ENCODE measurements at regions not wholly inside any gene's neighbourhood (a gene's known extent, or its start where the extent isn't known, plus 50 kb on each side); places are given as distances from the start of the nearest gene placed in this dataset.
"Not testable (repeated sequence)": the region's sequence is repeated elsewhere in the genome, so short reads cannot be mapped to it uniquely, and the experiment has no call there.

DNA sequence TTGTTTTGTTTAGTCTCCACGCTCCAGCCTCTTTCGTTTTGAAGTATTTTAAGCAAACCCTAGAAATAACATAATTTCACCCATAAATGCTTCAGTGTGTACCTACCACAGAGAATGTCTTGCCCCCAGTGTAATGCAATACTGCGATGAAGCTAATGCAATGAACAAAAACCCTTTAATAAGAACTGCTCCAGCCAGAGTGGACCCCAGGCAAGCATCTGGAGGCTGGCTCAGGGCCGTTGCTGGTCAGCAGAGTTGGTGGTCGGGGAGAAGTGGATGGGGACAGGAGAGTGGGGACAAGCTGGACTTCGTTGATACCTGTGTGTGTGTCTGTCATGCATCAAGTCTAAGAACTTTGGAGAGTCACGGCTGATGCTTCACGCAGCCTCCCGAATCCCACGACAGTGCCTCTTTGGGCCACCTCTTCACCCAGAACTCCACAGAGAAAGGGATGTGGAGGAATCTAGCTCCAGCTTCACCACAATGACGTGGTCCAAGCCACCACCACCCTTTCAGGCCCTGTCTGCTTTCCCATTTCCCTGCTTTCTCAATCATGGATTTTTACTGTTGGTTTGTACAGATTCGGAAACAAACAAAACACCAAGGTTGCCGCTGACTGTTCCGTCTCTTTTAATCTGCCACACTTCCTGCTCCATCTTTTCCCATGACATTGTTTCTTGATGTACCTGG, 108.6 kb upstream of the ERRFI1 start:
- H3K4me3 Mint-ChIP-seq, result no peak overlapping the region
- peaks cover 6 to 20% (median 14%) of the 10 kb centered on the region in 3 donors for H3K27me3 Mint-ChIP-seq (ENCODE audit: low read depth in 3 of 3)
- peak overlapping the region in 2 of 6 donors; percentile 14 to 49 for H3K27ac Mint-ChIP-seq
- DNase-seq, result no peak
- H3K4me1 Mint-ChIP-seq, result peaks cover 0 to 5% of the 10 kb centered on the region in 2 donors
- H3K36me3 Mint-ChIP-seq, result peaks cover 0 to 6% (median 0%) of the 10 kb centered on the region in 3 donors
- no peaks in the 10 kb centered on the region for H3K9me3 Mint-ChIP-seq

DNA sequence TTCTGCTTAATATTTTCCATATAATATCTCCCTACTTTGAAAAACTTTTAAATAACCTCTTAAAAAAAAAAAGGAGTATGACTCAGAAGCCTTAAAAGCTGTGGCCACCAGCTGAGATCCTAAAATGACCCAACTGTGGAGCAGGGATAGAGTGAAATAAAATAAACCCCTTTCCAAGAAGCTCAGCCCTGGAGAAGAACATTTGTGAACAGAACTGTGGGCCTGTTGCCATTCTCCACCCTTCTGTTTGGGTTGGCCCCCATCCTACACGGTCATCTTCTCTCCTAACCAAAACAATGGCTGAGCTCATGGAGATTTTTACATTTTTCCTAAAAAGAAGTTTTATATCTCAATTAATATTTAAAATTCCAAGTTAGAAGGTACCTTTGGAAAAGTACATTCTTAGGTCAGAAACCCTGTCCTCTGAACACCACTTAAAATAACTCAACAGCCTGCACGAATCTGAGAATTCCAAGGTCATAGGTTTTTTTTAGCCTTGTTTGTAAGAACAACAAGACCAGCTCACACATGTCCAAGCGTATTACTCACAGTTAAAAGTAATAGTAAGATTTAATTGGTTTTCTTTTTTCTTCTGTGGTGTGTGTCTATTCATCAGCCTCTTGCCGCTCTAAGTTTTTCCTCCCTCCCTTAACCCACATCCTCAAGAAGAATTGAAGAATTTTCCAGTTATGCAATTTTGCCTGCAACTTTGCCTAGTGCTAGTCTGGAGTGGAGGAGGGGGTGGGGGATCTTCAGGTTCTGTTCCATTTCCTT, 107.7 kb upstream of the ERRFI1 start:
- peaks cover 8 to 20% (median 14%) of the 10 kb centered on the region in 3 donors for H3K27me3 Mint-ChIP-seq (ENCODE audit: low read depth in 3 of 3)
- peaks cover 0 to 5% of the 10 kb centered on the region in 2 donors for H3K4me1 Mint-ChIP-seq
- H3K27ac Mint-ChIP-seq, result no peak overlapping the region
- no peaks in the 10 kb centered on the region for H3K9me3 Mint-ChIP-seq
- no peak overlapping the region for H3K4me3 Mint-ChIP-seq
- peaks cover 0 to 6% (median 0%) of the 10 kb centered on the region in 3 donors for H3K36me3 Mint-ChIP-seq
- no peak for DNase-seq

- Mint-ChIP-seq H3K4me1 (peaks cover 0 to 5% of the 10 kb centered on the region in 2 donors), H3K27ac (peak overlapping the region in 1 of 6 donors; percentile 53), H3K36me3 (peaks cover 0 to 6% (median 0%) of the 10 kb centered on the region in 3 donors), H3K4me3 (no peak overlapping the region), H3K27me3 (ENCODE audit: low read depth in 3 of 3) (peaks cover 6 to 17% (median 14%) of the 10 kb centered on the region in 3 donors), H3K9me3 (no peaks in the 10 kb centered on the region)
- DNase-seq, result no peak
Measured at GRCh38 chr1:8133190-8133589, 107.1 kb upstream of the ERRFI1 start.

GRCh38 chr1:8127171-8127641, 101.1 kb upstream of the ERRFI1 start:
- peaks cover 0 to 6% (median 4%) of the 10 kb centered on the region in 3 donors for H3K36me3 Mint-ChIP-seq
- peaks cover 3% of the 10 kb centered on the region in 2 donors for H3K4me1 Mint-ChIP-seq
- DNase-seq, result no peak
- peaks cover 0 to 4% (median 0%) of the 10 kb centered on the region in 6 donors for H3K9me3 Mint-ChIP-seq
- H3K27ac Mint-ChIP-seq, result peak overlapping the region in 2 of 6 donors; percentile 13 to 18
- H3K27me3 Mint-ChIP-seq (ENCODE audit: low read depth in 3 of 3), result peaks cover 3 to 6% (median 4%) of the 10 kb centered on the region in 3 donors
- no peak overlapping the region for H3K4me3 Mint-ChIP-seq

DNA sequence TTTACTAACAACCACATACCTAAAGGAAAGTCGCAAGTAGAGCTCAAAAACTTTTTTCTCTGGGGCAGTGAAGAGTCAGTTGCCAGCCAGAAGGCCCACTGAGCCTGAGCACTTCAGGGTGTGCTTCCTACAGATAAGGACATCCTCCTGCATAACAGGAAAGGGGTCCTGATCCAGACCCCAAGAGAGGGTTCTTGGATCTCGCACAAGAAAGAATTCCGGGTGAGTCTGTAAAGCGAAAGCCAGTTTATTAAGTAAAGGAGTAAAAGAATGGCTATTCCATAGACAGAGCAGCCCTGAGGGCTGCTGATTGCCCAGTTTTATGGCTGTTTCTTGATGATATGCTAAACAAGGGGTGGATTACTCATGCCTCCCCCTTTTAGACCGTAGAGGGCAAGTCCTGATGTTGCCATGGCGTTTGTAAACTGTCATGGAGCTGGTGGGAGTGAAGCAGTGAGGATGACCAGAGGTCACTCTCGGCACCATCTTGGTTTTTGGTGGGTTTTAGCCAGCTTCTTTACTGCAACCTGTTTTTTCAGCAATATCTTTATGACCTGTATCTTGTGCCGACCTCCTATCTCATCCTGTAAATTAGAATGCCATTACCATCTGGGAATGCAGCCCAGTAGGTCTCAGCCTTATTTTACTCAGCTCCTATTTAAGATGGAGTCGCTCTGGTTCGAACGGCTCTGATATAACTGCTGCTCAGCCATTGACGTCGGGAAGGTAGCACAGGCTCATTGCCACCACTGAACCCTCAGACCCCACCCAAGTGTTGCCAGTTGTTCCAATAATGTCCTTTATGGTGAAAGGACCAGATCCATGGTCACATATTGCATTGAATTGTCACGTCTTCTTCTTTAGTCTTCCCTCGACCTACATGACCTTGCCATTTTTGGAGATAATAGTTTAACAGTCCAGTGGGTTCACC, 96.6 kb upstream of the ERRFI1 start:
- Mint-ChIP-seq H3K4me1 (peaks cover 20 to 22% of the 10 kb centered on the region in 2 donors), H3K9me3 (peaks cover 0 to 4% (median 0%) of the 10 kb centered on the region in 6 donors), H3K4me3 (no peak overlapping the region), H3K27ac (peak overlapping the region in 3 of 6 donors; percentile 14 to 80 (median 25)), H3K36me3 (peaks cover 0 to 10% (median 4%) of the 10 kb centered on the region in 3 donors), H3K27me3 (ENCODE audit: low read depth in 3 of 3) (peaks cover 1 to 9% (median 8%) of the 10 kb centered on the region in 3 donors)
- DNase-seq, result no peak

DNA sequence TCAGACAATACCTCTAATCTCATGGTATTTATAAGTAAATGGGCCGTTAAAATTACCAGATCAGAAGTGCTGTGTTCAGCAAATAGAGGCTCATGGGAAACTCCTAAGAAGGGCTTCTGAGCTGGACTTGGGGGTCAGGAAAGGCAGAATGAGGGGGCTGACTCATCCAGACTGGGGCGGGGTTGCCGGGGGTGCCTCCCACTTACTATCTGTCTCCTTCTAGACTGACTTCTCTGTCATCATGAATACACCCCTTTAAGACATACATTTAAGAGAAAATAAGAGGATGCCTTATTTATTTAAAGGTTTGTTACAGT, 96.0 kb upstream of the ERRFI1 start:
- H3K27ac Mint-ChIP-seq, result peak overlapping the region in 2 of 6 donors; percentile 25 to 80
- H3K27me3 Mint-ChIP-seq (ENCODE audit: low read depth in 3 of 3), result peaks cover 1 to 9% (median 8%) of the 10 kb centered on the region in 3 donors
- peak overlapping the region in 2 of 5 donors; percentile 21 to 23 for H3K4me3 Mint-ChIP-seq
- peaks cover 0 to 10% (median 4%) of the 10 kb centered on the region in 3 donors for H3K36me3 Mint-ChIP-seq
- DNase-seq, result no peak
- peaks cover 0 to 4% (median 0%) of the 10 kb centered on the region in 6 donors for H3K9me3 Mint-ChIP-seq
- H3K4me1 Mint-ChIP-seq, result peaks cover 18 to 22% of the 10 kb centered on the region in 2 donors

GRCh38 chr1:8121261-8122159, 95.4 kb upstream of the ERRFI1 start:
- peaks cover 18 to 22% of the 10 kb centered on the region in 2 donors for H3K4me1 Mint-ChIP-seq
- peak overlapping the region in 4 of 5 donors; percentile 18 to 59 (median 54) for H3K4me3 Mint-ChIP-seq
- H3K36me3 Mint-ChIP-seq, result peaks cover 0 to 10% (median 4%) of the 10 kb centered on the region in 3 donors
- H3K27ac Mint-ChIP-seq, result peak overlapping the region in 4 of 6 donors; percentile 31 to 80 (median 34)
- peaks cover 0 to 4% (median 0%) of the 10 kb centered on the region in 6 donors for H3K9me3 Mint-ChIP-seq
- peaks cover 1 to 9% (median 8%) of the 10 kb centered on the region in 3 donors for H3K27me3 Mint-ChIP-seq (ENCODE audit: low read depth in 3 of 3)
- no peak for DNase-seq

GRCh38 chr1:8120693-8121260, 94.7 kb upstream of the ERRFI1 start:
- Mint-ChIP-seq H3K4me3 (peak overlapping the region in 3 of 5 donors; percentile 15 to 59 (median 56)), H3K4me1 (peaks cover 18 to 22% of the 10 kb centered on the region in 2 donors), H3K27ac (peak overlapping the region in 4 of 6 donors; percentile 31 to 69 (median 41)), H3K9me3 (peaks cover 0 to 4% (median 0%) of the 10 kb centered on the region in 6 donors), H3K36me3 (peaks cover 0 to 10% (median 3%) of the 10 kb centered on the region in 3 donors), H3K27me3 (ENCODE audit: low read depth in 3 of 3) (peaks cover 0 to 9% (median 8%) of the 10 kb centered on the region in 3 donors)
- DNase-seq, result no peak

DNA sequence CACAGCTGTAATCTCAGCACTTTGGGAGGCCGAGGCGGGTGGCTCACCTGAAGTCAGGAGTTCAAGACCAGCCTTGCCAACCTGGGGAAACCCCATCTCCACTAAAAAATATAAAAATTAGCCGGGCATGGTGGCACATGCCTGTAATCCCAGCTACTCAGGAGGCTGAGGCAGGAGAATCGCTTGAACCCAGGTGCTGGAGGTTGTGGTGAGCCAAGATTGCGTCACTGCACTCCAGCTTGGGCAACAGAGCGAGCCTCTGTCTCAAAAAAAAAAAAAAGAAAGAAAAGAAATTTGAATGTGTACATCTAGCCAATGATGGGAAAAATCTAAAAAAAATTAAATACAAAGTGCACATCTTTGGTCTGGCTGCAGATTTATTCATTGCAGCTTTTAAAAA, 92.6 kb upstream of the ERRFI1 start:
- H3K4me1 Mint-ChIP-seq, result peaks cover 26 to 28% of the 10 kb centered on the region in 2 donors
- H3K27me3 Mint-ChIP-seq (ENCODE audit: low read depth in 3 of 3); H3K4me3 Mint-ChIP-seq; H3K27ac Mint-ChIP-seq; DNase-seq; H3K36me3 Mint-ChIP-seq; H3K9me3 Mint-ChIP-seq: not testable (repeated sequence)

DNA sequence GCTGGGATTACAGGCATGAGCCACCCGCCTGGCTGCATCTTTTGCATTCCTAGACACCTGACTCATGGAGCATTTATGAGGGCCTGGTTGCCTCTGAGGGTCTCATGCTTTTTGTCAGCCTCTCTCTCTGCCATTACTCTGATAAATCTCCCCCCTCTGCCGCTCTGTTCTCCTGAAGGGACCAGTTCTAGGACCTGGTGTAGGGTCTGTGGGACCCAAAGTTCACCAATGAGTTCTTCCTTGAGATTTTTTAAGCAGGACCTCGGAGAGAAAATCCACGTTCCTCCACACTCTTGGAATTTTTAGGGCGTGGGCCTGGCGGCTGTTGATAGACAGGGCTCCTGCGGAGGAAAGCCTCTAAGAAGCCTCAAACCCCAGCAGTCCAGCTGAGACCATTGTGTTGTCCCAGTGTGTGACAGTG, 91.9 kb upstream of the ERRFI1 start:
- no peak overlapping the region for H3K4me3 Mint-ChIP-seq
- DNase-seq, result no peak
- peaks cover 33 to 35% of the 10 kb centered on the region in 2 donors for H3K4me1 Mint-ChIP-seq
- peaks cover 0 to 7% (median 2%) of the 10 kb centered on the region in 3 donors for H3K27me3 Mint-ChIP-seq (ENCODE audit: low read depth in 3 of 3)
- H3K27ac Mint-ChIP-seq, result peak overlapping the region in 2 of 6 donors; percentile 16 to 55
- H3K9me3 Mint-ChIP-seq, result no peaks in the 10 kb centered on the region
- peaks cover 0 to 4% (median 0%) of the 10 kb centered on the region in 3 donors for H3K36me3 Mint-ChIP-seq

DNA sequence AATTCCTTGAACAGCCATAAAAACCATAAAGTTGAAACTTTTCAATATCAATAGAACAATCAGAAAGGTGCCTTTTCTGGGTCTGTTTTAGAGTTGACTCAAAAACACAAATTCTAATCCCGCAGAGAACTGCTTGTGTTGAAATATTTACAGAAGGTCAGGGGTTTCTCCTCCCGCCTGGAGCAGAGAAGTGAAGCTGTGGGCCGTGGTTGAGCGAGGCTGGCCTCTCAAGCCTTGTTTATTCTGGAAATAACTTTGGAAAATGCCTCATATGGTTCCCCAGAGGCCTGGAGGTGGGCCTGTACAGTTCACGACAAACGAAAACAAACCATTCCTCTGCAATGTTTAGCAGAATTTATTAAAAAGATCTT, 90.8 kb upstream of the ERRFI1 start:
- Mint-ChIP-seq H3K4me1 (peaks cover 39% of the 10 kb centered on the region in 2 donors), H3K27ac (peak overlapping the region in 2 of 6 donors; percentile 53 to 69), H3K4me3 (no peak overlapping the region), H3K36me3 (peaks cover 0 to 4% (median 0%) of the 10 kb centered on the region in 3 donors), H3K27me3 (ENCODE audit: low read depth in 3 of 3) (peaks cover 0 to 3% (median 1%) of the 10 kb centered on the region in 3 donors), H3K9me3 (no peaks in the 10 kb centered on the region)
- DNase-seq, result no peak

- Mint-ChIP-seq H3K4me1 (peaks cover 30% of the 10 kb centered on the region in 2 donors), H3K27ac (peak overlapping the region in 3 of 6 donors; percentile 6 to 49 (median 24)), H3K9me3 (no peaks in the 10 kb centered on the region), H3K36me3 (peaks cover 0 to 4% (median 0%) of the 10 kb centered on the region in 3 donors), H3K4me3 (no peak overlapping the region), H3K27me3 (ENCODE audit: low read depth in 3 of 3) (peaks cover 0 to 2% (median 0%) of the 10 kb centered on the region in 3 donors)
- DNase-seq, result no peak
Measured at GRCh38 chr1:8115769-8116167, 89.7 kb upstream of the ERRFI1 start.
